ENCODE measurements at regions not wholly inside any gene's neighbourhood (a gene's known extent, or its start where the extent isn't known, plus 50 kb on each side); places are given as distances from the start of the nearest gene placed in this dataset.

- Histone ChIP-seq H3K27me3 (no peaks in the 10 kb centered on the region), H3K4me3 (no peak overlapping the region), H3K27ac (no peak overlapping the region), H3K9me3 (no peaks in the 10 kb centered on the region), H3K4me1 (no peaks in the 10 kb centered on the region), H3K36me3 (no peaks in the 10 kb centered on the region)
- intact Hi-C loops (cut with DNase I; ENCODE audit: low total_unique reads): no loop called here
- DNase-seq: no peak
- TF ChIP-seq CTCF (IDR thresholded peaks at IDR 0.05): no peak
Measured at GRCh38 chr2:51335087-51336058, 303.4 kb upstream of the NRXN1 start.

GRCh38 chr2:51329512-51329911, 297.6 kb upstream of the NRXN1 start:
- no peak overlapping the region for H3K27ac ChIP-seq
- H3K27me3 ChIP-seq: no peaks in the 10 kb centered on the region
- no peaks in the 10 kb centered on the region for H3K9me3 ChIP-seq
- TF ChIP-seq CTCF (IDR thresholded peaks at IDR 0.05): no peak
- no peaks in the 10 kb centered on the region for H3K4me1 ChIP-seq
- no peaks in the 10 kb centered on the region for H3K36me3 ChIP-seq
- DNase-seq: no peak
- intact Hi-C loops (cut with DNase I; ENCODE audit: low total_unique reads): no loop called here
- no peak overlapping the region for H3K4me3 ChIP-seq

- Histone ChIP-seq H3K4me3 (no peak overlapping the region), H3K36me3 (no peaks in the 10 kb centered on the region), H3K4me1 (no peaks in the 10 kb centered on the region), H3K27ac (no peak overlapping the region), H3K9me3 (no peaks in the 10 kb centered on the region), H3K27me3 (no peaks in the 10 kb centered on the region)
- no peak for TF ChIP-seq CTCF (IDR thresholded peaks at IDR 0.05)
- intact Hi-C loops (cut with DNase I; ENCODE audit: low total_unique reads): no loop called here
- DNase-seq: no peak
Measured at GRCh38 chr2:51324051-51324450, 292.1 kb upstream of the NRXN1 start.

GRCh38 chr2:51322613-51323012, 290.7 kb upstream of the NRXN1 start:
- no peaks in the 10 kb centered on the region for H3K36me3 ChIP-seq
- no peak for DNase-seq
- H3K4me3 ChIP-seq: no peak overlapping the region
- no peak overlapping the region for H3K27ac ChIP-seq
- TF ChIP-seq CTCF (IDR thresholded peaks at IDR 0.05): no peak
- H3K27me3 ChIP-seq: no peaks in the 10 kb centered on the region
- no peaks in the 10 kb centered on the region for H3K9me3 ChIP-seq
- intact Hi-C loops (cut with DNase I; ENCODE audit: low total_unique reads): no loop called here
- no peaks in the 10 kb centered on the region for H3K4me1 ChIP-seq

- Histone ChIP-seq H3K4me1 (no peaks in the 10 kb centered on the region), H3K9me3 (no peaks in the 10 kb centered on the region), H3K27ac (no peak overlapping the region), H3K36me3 (no peaks in the 10 kb centered on the region), H3K27me3 (no peaks in the 10 kb centered on the region), H3K4me3 (no peak overlapping the region)
- no peak for DNase-seq
- TF ChIP-seq CTCF (IDR thresholded peaks at IDR 0.05): no peak
- intact Hi-C loops (cut with DNase I; ENCODE audit: low total_unique reads): no loop called here
Measured at GRCh38 chr2:51304311-51304710, 272.4 kb upstream of the NRXN1 start.
